ENCODE measurements at regions not wholly inside any gene's neighbourhood (a gene's known extent, or its start where the extent isn't known, plus 50 kb on each side); places are given as distances from the start of the nearest gene placed in this dataset.
"Not testable (repeated sequence)": the region's sequence is repeated elsewhere in the genome, so short reads cannot be mapped to it uniquely, and the experiment has no call there.

- DNase-seq (ENCODE audit: low spot score): no peak
Observed at GRCh38 chr22:48078825-48079224, 1316.4 kb downstream of the TBC1D22A start.

DNA sequence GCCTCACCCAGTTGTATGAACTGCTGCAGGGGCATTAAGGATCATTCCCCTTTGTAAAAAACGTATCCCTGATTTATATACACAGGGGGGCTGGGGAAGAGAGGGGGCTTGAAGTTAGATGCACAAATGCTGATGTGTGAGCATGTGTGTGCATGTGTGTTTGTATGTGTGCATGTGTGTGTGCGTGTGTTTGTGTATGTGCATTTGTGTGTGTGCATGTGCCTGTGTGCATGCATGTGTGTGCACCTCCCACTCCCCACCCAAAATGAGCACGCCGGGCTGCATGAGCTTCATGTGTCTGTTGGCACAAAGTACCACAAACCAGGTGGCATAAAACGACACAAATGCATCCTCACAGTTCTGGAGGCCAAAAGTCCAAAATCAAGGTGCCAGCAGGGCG, 1315.2 kb downstream of the TBC1D22A start:
- no peak for DNase-seq (ENCODE audit: low spot score)

GRCh38 chr22:48076008-48076407, 1313.6 kb downstream of the TBC1D22A start:
- no peak for DNase-seq (ENCODE audit: low spot score)

- DNase-seq (ENCODE audit: low spot score): no peak
Observed at GRCh38 chr22:48075604-48076003, 1313.2 kb downstream of the TBC1D22A start.

GRCh38 chr22:48072777-48073176, 1310.3 kb downstream of the TBC1D22A start:
- DNase-seq (ENCODE audit: low spot score): peak; percentile 80

- no peak for DNase-seq (ENCODE audit: low spot score)
Observed at GRCh38 chr22:48071828-48072227, 1309.4 kb downstream of the TBC1D22A start.

GRCh38 chr22:48071305-48071704, 1308.9 kb downstream of the TBC1D22A start:
- no peak for DNase-seq (ENCODE audit: low spot score)

- DNase-seq (ENCODE audit: low spot score): no peak
Observed at GRCh38 chr22:48070760-48071159, 1308.3 kb downstream of the TBC1D22A start.

- no peak for DNase-seq (ENCODE audit: low spot score)
Observed at GRCh38 chr22:48070083-48070482, 1307.6 kb downstream of the TBC1D22A start.

GRCh38 chr22:48069256-48069655, 1306.8 kb downstream of the TBC1D22A start:
- no peak for DNase-seq (ENCODE audit: low spot score)

DNA sequence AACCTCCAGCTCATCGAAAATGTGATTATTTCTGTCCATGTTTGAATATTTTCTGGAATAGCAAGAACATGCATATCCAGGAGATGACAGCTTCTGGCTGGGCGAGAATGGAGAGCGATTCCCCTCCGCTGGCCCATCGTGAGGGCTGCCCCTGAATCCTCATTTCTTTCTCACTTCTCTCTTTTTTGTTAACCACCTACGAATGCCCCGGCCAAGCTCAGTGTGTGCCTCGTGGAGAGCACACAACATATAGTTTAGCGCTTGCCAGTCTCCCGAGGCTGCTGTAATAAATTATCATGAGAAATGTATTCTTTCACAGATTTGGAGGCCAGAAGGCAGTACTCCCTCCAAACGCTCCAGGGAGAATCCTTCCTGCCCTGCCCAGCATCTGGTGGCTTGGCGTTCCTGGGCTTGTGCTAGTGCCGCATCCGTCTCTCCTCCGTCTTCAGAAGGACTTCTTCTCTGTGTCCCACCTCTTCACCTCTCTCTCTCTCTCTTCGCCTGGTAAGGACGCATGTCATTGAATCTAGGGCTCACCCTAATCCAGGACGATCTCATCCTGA, 1306.0 kb downstream of the TBC1D22A start:
- DNase-seq (ENCODE audit: low spot score): no peak

DNA sequence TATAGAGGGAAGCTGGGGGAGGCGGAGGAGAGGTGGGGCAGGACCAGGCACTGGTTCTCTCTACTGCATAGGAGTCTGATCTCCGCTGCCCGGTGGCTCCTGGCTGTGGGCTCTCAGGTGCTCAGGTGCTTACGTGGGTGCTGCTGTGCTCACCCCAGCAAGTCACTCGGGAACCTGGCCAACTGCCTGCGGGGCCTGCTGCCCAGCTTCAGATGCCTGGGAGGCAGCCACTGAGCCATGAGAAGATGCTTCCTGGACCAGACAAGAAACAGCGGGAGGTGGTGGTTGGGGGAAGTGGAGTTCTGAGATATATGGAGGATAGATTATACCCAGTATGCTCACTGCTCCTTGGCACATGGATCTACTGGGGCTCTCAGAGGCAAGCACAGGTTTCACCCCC, 1303.4 kb downstream of the TBC1D22A start:
- DNase-seq (ENCODE audit: low spot score): no peak

- DNase-seq (ENCODE audit: low spot score): no peak
Observed at GRCh38 chr22:48061726-48062125, 1299.3 kb downstream of the TBC1D22A start.

DNA sequence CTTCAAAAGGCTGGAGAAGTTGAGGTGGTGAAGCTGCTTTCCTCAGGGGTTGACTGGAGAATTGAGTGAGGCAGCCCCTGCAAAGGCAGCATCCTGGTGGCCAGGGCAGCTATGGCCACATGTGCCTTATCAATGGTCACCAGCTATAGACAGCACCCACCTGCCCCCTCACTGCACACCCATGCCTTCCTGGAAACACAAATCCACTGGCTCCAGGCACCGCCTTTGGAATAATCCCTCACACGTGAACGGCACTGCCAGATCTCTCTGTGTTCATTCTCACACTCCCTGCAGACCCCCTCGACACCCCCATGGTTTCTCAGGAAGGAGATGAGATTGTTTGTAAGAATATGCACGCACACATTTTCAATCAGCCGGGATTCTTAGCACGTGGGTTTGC, 1297.8 kb downstream of the TBC1D22A start:
- DNase-seq (ENCODE audit: low spot score): no peak

DNA sequence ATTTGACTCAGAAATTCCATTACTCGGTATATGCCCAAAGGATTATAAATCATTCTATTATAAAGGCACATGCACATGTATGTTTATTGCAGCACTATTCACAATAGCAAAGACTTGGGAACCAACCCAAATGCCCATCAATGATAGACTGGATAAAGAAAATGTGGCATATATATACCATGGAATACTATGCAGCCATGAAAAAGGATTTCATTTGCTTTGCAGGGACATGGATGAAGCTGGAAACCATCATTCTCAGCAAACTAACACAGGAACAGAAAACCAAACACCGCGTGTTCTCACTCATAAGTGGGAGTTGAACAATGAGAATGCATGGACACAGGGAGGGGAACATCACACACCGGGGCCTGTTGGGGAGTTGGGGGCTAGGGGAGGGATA, 1297.1 kb downstream of the TBC1D22A start:
- DNase-seq (ENCODE audit: low spot score): not testable (repeated sequence)

DNA sequence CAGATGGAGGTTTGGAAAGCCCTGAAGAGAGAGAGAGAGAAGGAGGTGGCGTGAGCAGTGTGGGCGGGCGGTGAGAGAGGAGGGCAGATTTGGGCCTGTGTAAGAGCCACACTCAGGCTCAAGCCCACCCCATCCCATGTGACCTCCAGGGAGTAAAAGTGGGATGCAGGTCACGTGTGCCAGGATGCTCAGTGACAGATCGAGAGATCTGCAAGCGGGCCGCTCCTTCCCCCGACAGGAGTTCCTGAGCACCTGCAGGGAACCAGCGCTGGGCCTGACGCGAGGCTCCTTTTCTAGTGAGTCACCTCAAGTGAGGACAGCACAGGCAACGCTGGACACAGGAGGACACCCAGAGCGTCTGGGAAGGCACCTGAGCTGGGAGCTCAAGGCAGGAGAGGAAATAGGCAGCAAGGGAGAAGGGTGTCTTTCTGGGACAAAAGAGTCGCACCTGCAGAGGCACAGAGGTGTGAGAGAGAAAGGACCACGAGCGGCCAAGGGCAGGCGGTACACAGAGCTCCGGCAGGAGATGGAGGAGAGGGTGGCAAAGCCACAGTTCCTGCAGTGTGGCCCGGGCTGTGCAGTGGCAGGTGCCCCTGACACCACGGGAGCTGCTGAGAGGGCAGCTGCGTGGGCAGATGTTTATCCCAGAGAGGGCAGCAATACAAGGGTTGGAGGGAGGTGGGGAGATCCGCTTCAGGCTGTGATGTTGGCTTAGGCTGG, 1294.8 kb downstream of the TBC1D22A start:
- no peak for DNase-seq (ENCODE audit: low spot score)

- no peak for DNase-seq (ENCODE audit: low spot score)
Observed at GRCh38 chr22:48055827-48056226, 1293.4 kb downstream of the TBC1D22A start.

GRCh38 chr22:48055185-48055584, 1292.7 kb downstream of the TBC1D22A start:
- DNase-seq (ENCODE audit: low spot score): no peak

DNA sequence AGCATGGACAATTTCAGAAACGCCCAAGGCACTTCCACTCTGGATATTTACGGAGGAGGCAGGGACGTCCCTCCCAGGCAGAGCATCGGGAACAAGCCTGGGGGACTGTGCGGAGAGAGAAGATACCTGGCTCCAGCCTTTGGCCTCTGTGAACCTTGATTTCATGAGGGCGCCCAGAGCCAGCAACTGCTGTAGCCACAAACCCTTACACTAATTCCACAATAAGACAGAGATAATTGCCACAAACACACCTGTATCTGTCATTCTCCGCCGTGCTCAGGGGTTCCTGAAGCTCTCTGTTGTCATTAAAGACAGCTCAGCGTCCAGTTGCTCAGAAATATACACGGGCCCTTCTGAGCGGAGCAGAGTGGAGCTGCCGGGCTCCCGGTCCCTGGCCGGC, 1292.1 kb downstream of the TBC1D22A start:
- no peak for DNase-seq (ENCODE audit: low spot score)

- DNase-seq (ENCODE audit: low spot score): no peak
Observed at GRCh38 chr22:48053973-48054372, 1291.5 kb downstream of the TBC1D22A start.

GRCh38 chr22:48053486-48053885, 1291.0 kb downstream of the TBC1D22A start:
- no peak for DNase-seq (ENCODE audit: low spot score)

DNA sequence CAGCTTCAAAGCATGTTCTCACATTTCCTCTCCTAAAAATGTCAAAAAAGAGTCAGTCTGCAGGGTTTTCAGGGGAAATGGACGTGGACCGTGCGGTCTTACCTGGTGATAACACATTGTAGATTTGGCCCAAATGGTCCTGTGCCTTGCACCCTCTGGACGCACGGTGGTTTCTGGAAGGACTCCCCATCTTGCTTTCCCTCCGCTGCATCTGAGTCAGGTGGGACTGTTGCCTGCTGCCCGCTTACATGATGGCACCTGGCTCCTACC, 1290.1 kb downstream of the TBC1D22A start:
- DNase-seq (ENCODE audit: low spot score): no peak

- no peak for DNase-seq (ENCODE audit: low spot score)
Observed at GRCh38 chr22:48051796-48052620, 1289.6 kb downstream of the TBC1D22A start.

All from iPS-NIHi11 (cell line).